D341Med (cell line): ENCODE measurements at regions not wholly inside any gene's neighbourhood (a gene's known extent, or its start where the extent isn't known, plus 50 kb on each side); places are given as distances from the start of the nearest gene placed in this dataset.
"Not testable (repeated sequence)": the region's sequence is repeated elsewhere in the genome, so short reads cannot be mapped to it uniquely, and the experiment has no call there.

ENCODE experiments used
- DNase-seq: peaks from one replicate; pipeline ENCODE4 v3.0.0; 2012; ENCODE audit warnings: low spot score

DNA sequence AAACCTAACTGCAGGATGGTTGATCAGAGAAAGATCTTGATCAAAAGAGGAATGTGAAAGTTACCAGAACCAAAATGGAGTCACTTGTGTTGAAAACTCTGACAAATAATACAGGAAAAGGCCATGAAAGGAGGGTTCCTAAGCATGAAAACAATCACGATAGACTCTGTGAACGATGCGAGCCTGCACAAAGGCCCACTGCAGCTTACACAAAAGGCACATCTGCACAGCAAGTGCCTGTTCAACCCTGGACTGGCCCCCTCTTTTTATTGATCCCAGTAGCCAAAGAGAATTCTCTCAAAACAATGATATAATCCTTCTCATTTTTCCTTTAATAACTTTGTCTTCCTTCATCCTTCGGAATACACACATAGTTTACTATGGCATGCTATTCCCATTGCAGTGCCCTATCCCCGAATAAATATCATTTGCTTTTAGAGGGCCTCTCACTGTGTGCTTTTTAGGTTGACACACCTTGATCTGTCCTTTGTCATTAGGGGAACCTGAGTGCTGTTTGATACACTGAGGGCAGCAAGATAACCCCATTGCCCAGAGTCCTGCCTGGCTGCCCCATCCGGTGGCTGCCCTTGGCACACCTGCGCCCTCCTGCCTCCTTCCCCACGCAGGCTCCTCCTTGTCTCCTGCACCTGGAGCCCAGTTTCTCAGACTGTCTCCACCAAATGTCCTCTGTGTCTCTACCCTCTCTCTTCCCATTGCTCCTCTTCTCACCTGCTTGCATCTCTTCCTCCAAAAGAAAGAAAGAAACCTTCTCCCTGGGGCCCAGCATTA, 98.3 kb upstream of the FRMD1 start:
- DNase-seq, result no peak

DNA sequence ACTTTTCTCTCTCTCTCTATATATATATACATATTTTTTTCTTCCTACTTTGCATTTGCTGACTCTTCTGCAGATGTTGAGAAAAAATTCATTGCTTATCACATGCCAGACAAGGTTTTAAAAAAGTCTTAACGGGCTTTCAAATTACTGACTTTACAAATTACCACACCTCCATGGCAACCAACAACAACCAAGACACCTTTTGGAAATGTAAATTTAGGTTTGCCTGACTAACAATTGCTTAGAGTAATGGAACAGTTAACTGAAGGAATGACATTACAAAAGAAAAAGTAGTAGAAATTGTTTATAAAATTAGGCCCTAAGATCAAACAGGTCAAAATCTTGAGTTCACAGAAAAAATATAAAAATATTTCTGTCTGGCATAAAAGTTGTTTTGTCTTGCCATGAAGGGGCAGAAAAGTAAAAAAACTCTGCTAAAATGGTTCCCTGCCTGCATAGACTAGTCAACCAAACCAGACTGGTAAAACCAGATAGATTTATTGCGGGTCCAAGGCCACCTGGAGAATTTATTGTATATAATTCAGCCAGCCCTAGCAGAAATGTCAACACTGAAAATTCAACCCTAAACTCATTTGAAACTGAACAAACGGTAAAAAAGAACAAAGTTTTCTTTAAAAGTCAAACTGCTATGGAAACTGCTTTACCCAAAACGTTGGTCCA, 92.8 kb upstream of the FRMD1 start:
- no peak for DNase-seq

DNA sequence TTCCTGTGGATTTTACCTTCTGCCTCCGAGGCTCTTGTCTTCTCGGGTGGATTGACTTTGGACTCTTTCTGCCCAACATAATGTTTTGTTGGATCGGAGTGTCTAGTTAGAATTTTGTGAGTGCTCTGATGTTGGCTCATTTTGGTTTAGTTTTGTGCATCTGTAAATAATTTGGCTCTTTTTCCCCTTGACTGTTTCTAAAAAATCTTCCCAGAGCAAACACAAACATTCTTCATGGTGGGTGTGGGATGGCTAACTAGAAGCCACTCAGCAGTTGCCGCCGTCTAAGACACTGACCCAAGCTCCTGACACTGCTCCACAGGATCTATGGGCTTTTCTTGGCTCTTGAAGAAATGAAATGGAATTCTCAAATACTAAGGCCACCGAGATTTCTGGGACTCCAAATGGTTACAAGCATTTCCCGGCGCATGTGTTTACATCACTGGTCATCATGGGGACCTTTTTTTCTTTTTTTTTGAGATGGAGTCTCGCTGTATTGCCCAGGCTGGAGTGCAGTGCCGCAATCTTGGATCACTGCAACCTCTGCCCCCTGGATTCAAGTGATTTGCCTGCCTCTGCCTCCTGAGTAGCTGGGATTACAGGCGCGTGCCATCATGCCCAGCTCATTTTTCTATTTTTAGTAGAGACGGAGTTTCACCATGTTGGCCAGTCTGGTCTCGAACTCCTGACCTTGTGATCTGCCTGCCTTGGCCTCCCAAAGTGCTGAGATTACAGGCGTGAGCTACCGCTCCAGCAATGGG, 92.0 kb upstream of the FRMD1 start:
- DNase-seq, result no peak

DNA sequence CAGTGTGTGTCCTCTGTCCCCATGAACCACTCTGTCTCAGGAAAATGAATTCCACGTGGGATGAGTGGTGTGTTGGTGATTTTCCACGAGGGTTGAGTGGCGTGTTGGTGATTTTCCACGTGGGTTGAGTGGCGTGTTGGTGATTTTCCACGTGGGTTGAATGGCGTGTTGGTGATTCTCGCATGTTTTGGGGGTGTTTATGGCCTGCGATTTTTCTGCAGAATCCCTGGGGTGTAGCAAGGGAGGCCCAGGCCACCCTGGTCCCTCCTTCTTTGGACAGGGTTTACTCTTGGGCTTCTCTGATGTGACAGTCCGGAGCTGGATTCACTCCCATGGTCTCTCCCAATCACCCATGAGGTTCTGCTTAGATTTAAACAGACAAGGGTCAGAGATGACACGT, 90.6 kb upstream of the FRMD1 start:
- no peak for DNase-seq

DNA sequence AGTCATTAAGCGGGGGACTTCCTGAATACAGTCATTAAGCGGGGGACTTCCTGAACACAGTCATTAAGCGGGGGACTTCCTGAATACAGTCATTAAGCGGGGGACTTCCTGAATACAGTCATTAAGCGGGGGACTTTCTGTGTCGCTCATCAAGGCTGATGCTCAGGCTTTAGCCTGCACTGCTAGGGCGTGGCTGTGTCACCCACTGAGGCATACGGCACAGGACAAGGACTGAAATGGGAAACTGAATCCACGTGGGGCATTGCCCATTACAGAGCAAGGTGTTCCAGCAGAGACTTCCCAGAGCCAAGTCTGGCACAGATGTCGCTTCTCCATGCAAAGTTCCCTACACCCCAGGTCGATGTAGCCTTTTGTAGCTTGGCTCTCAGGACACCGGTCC, 89.9 kb upstream of the FRMD1 start:
- DNase-seq, result not testable (repeated sequence)

DNA sequence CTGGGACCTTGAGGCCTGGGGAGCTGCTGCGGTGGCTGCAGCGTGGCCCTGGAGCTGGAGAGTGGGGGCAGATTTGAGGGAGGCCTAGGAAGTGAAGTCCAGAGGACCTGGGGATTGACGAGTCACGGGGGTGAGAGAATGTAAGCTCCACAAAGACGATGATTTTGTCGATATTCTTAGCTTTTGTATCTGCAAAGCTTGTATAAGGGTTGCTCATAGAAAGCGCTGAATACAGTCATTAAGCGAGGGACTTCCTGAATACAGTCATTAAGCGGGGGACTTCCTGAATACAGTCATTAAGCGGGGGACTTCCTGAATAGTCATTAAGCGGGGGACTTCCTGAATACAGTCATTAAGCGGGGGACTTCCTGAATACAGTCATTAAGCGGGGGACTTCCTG, 89.3 kb upstream of the FRMD1 start:
- DNase-seq, result not testable (repeated sequence)

DNA sequence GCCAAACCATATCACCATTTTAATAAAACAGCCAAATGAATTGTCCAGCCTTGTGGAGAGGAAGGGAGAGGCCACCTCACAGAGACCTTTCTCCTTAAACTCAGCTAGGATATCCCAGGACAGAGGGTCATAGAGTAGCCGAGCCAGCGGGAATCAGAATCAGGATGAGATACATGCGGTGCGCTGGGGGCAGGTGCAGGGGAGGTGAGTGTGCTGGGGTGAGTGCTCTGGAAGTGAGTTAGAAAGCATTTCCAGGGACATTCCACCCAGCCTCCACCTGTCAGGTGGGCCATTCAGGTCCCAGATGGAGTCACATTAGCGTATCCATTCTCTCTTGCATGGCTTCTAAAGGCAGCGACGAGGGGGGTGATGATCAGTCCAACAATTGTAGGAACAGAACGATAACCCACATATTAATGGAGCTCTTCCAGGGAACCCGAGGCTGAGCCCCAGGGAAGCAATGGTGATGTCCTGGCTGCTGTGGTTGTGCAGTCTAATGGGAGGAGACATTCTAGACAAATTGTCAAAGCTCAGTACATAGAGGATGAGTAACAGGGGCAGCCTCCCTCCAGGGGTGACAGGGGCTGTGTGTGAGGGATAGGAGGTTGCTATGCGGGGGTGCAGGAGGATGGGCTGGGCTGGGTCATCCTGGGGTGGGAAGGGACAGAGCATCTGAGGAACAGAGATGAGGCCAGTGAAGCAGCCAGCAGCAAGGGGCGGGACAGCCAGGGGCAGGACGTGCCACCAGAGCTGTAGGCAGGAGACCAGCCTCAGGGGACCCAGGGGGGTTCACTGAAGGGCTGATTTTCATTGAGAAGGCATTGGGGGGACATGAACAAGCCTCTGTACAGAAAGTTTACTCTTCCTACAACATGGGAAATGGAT, 88.7 kb upstream of the FRMD1 start:
- no peak for DNase-seq

DNA sequence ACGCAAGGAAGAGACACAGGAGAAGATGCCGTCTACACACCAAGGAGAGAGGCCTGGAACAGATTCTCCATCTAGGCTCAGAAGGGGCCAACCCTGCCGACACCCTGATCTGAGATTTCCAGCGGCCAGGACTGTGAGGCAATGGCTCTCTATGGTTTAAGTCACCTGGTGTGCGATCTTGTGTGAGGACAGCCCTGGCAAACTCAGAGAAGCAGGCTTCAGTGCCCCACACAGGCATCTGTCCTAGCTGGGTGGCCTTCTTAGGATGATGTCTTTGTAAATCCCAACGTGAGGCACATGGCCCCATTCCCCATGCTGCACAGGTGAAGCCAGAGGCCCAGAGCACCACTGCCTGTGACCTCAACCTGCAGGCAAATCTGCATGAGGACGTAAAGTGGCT, 87.6 kb upstream of the FRMD1 start:
- DNase-seq, result no peak

DNA sequence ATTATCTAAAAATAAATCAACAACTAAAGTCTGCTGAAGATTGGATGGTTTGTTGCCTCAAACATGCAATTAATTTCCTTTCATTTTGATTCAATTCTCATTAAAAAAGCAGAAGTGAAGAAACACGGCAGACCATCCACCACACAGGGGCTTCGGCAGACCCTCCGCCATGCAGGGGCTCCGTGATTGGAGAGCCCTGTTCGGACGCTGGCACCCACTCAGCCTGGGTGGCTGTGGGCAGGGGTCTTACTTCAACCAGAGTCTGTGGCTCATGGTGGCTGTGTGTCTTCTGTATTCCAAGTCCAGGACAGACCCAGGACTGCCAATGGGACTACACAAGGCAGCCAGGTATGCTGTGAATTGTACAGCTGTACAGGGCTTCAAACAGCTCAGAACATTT, 86.9 kb upstream of the FRMD1 start:
- no peak for DNase-seq

DNA sequence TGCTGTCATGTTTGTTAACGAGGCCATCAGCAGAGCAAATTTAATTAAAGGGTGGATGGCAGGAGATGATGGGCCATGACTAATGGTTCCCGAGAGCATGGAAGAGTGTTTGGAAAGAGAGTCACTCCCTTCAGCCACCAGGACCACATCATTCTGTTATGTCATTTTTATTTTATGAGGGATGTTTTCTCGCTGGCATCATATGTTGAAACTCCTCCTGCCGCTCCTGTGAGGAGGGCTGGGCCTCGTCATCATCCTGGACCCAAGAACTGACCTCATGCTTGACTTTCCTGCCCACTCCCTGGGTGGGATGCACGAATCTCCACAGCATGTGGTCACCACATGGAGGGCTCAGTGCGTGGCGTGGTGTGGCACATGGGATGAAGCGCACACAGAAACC, 86.4 kb upstream of the FRMD1 start:
- no peak for DNase-seq

DNA sequence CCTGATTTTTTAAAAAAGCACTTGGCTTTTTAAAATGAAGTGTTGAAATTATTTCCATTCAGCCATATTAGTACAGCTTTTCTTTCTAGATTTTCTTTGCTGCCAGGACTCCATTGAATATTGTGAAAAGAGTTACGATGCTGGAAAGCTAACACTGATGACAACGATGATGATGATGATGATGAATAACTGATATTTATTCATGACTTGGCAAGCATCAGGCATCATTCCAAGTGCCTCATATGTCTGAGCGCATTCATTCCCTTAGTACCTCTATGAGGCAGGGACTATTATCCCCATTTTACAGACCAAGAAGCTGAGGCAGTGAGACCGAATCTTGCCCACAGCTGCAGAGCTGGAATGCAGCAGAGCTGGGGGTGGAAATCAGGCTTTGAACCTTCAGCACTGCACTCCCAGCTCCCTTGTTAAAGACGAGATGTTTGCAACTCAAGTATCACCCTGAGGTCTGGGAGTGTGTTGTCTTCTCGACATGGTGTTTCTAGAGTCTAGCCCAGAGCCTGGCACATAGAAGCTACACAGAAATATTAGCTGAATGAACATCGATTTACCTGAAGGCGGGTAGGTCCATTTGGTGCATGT, 85.5 kb upstream of the FRMD1 start:
- DNase-seq, result no peak

DNA sequence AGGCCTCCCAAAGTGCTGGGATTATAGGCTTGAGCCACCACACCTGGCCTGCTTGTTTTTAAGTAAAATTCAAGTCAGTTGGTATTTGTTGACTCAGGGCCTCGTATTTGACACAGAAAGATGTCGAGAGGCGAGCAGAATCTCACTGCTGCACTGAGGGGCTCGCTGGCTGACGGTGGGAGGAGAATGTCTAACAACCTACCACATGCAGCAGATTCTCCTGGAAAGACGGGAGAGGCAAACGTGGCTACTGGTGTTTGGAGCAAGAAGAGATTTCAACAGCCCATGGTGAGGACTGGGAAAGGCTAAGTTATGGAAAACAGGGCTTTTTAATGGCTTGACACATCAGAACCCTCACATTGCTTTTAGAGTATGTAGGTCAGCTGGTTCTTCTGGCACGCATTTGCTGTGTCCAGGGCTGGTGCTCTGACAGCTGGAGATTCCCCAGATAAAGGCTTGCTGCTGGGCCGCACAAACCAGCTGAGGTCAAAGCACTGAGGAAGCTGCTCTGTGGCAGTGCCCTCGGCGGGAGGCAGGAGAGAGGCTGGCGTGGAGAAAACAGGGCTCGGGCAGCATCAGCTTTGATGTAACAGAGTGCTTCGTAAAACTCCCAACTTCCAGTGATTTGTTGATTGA, 84.2 kb upstream of the FRMD1 start:
- DNase-seq, result no peak

DNA sequence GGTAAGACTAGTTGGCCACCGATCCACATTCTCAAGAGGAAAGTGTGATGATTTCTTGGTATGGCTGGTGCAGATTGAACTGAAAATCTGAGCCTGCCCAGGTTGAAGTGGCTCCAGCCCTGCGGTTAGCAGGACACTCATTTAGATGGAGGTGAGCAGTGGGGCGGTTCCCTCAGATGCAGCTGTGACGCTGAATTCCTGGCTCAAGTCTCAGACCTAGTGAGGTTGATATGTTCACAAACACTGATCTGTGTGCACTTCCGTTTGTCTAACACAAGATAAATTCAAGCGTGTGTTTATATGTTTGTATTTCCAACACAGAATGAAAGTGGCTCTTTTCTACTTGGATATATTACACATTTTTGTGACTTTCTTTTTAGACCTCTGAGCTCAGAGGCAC, 83.4 kb upstream of the FRMD1 start:
- no peak for DNase-seq

DNA sequence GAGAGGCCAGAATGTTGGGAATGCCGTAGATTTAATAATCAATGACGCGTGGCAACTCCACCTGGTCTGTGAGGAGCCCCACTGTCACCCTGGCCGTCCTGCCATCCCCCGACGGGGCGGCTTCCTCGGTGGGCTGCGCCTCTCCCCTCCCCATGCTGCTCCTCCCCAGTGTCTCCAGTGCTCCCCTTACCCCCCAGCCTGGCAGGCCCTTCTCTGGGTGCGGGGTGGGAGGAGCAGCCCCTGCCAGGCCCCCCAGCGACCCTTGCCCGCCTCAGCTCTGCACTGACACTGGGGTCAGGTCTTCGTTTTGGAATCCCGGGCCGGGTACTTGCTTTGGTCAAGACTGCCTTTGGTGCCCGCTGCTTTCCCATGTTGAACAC, 82.3 kb upstream of the FRMD1 start:
- no peak for DNase-seq

DNA sequence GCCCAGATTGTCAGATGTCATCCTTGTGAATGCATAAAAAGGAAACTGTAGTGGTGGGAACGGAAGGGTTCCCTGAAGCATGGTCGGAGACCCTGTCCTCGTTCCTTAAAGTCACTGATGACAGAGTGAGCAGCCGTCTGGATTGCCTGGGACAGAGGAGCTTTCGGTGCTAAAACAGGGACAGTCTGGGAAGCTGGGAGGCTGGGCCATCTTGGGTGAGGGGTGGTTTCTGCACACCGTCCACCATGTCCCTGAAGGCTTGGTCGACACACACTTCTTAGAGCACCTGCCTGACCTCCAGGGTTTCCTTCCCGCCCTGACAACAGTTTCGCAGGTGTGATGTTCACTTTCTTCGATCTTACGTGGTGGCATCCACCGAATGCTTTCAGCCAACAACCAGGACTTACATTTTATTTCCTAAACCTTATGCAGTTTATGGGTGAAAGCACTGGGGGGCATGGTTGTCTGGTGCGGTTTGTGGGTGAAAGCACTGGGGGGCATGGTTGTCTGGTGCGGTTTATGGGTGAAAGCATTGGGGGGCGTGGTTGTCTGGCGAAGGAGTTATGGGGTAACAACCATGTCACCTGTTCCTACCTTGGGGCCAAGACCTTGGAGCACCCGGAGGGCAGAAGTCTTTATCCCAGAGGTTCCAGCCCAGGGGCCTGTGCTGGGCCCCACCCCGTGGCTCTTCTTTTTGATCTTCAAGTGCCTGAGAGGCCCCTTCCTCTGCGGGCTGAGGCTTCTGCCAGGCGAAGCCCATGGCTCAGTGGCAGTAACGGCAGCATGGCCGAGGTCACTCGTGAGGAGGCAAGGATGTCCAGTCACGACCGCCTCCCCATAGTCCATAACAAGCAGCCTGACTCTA, 81.7 kb upstream of the FRMD1 start:
- no peak for DNase-seq

DNA sequence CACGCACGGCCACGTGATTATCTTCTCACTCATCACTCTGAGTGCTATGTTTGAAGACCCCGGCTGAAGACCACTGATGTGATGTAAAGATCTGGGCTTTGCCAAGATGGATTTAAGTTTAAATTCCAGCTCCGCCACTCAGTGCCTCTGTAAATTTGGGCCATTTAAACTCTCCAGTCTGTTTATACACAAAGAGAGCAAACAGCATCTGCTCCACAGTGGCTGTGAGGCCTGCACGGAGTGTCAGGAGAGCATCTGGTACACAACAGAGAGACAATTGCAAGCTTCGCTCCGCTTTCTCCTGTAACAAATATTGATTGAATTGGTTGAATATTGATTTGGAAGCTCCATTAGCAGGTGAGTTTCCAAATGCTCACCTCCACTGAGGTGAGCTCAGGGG, 80.5 kb upstream of the FRMD1 start:
- DNase-seq, result no peak

DNA sequence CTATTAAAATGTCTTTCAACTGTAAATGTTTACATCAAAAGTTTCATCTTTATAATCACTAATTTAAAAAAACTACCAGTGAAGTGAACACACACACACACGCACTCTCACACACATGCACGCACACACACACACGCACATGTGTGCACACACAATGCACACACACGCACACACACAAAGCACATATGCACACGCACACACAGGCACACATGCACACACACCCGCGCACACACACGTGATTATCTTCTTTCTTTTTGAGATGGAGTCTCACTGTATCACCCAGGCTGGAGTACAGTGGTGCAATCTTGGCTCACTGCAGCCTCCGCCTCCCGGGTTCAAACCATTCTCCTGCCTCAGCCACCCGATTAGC, 80.0 kb upstream of the FRMD1 start:
- DNase-seq, result no peak

DNA sequence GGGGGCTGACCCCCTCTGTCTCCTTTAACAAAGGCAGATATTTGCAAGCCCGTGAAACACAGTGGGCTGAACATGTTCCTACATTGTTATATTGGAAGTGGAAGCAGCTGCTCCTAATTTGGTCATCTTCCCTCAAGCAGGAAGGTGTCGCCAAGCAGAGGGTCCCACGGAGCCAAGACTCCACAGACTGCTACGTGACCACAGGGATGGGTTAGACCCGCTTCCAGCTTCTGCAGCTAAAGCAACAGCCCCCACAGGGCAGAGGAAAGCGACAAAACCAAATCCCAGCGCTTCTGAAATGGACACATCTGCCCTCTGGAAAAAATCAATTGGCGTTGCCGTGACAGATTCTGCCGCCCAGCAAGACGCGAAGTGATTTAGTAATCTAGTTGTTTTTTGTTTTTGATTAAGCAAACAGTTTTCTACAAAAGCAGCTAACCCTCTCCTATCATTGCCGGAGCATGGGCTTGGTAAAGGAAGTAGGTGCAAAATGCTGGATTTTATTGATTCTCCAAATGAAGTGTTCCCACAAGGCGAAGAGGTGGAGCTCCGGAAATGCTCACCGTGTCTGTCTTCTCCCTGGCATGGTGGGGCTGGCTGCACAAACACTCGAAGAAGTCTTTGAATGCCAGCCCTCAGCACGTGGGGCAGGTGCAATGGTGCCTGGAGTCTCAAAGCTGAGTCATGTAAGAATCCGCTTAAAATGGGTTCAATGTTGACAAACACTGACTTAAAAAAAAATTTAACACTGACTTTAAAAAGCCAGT, 79.4 kb upstream of the FRMD1 start:
- DNase-seq, result no peak
